H9 (cell line): ENCODE measurements at regions not wholly inside any gene's neighbourhood (a gene's known extent, or its start where the extent isn't known, plus 50 kb on each side); places are given as distances from the start of the nearest gene placed in this dataset.

ENCODE experiments used
- DNase-seq: peaks from one replicate; pipeline ENCODE4 v3.0.0-alpha.2; 2017
- H2AFZ ChIP-seq: one replicate; pipeline ENCODE4 v1.6.1; 2013; ENCODE audit warnings: mild to moderate bottlenecking, low read length, control low read depth, moderate library complexity
- H2AK5ac ChIP-seq: 2 replicates; pipeline ENCODE4 v1.6.1; 2013; ENCODE audit warnings: low read length, control low read depth, mixed read lengths; ENCODE audit not compliant: insufficient read length
- H2BK120ac ChIP-seq: one replicate; pipeline ENCODE4 v1.6.1; 2013; ENCODE audit warnings: low read depth, mild to moderate bottlenecking, low read length, control low read depth, inconsistent platforms; ENCODE audit not compliant: poor library complexity, severe bottlenecking
- H2BK12ac ChIP-seq: 2 replicates; pipeline ENCODE4 v1.6.1; 2013; ENCODE audit warnings: low read length, control low read depth, mixed read lengths, low read depth; ENCODE audit not compliant: insufficient read length
- H2BK15ac ChIP-seq: 2 replicates; pipeline ENCODE4 v1.6.1; 2013; ENCODE audit warnings: low read depth, low read length, control low read depth
- H2BK20ac ChIP-seq: one replicate; pipeline ENCODE4 v1.6.1; 2013; ENCODE audit warnings: low read depth, mild to moderate bottlenecking, low read length, control low read depth, inconsistent platforms; ENCODE audit not compliant: poor library complexity, severe bottlenecking
- H2BK5ac ChIP-seq: 2 replicates; pipeline ENCODE4 v1.6.1; 2013; ENCODE audit warnings: low read length, control low read depth, mixed read lengths; ENCODE audit not compliant: insufficient read length
- H3K14ac ChIP-seq: 2 replicates; pipeline ENCODE4 v1.6.1; 2013; ENCODE audit warnings: low read length, control low read depth; ENCODE audit not compliant: insufficient read depth
- H3K18ac ChIP-seq: 2 replicates; pipeline ENCODE4 v1.6.1; 2013; ENCODE audit warnings: low read depth, mild to moderate bottlenecking, mixed read lengths, low read length, control low read depth; ENCODE audit not compliant: insufficient read length
- H3K23ac ChIP-seq: 2 replicates; pipeline ENCODE4 v1.6.1; 2013; ENCODE audit warnings: low read length, control low read depth, mixed read lengths, low read depth; ENCODE audit not compliant: insufficient read length
- H3K23me2 ChIP-seq: 2 replicates; pipeline ENCODE4 v1.6.1; 2013; ENCODE audit warnings: low read depth, mild to moderate bottlenecking, mixed read lengths, low read length, control low read depth; ENCODE audit not compliant: insufficient read length, poor library complexity, severe bottlenecking
- H3K27ac ChIP-seq: 2 replicates; pipeline ENCODE4 v1.5.1; 2013; ENCODE audit warnings: low read length, control low read depth, mixed read lengths, low read depth; ENCODE audit not compliant: insufficient read length
- H3K27me3 ChIP-seq: 2 replicates; pipeline ENCODE4 v1.6.1; 2013; ENCODE audit warnings: low read length, control low read depth, inconsistent platforms; ENCODE audit not compliant: insufficient read depth
- H3K4ac ChIP-seq: 2 replicates; pipeline ENCODE4 v1.6.1; 2013; ENCODE audit warnings: low read depth, mild to moderate bottlenecking, control low read depth, inconsistent platforms, low read length, moderate library complexity
- H3K4me1 ChIP-seq: 2 replicates; pipeline ENCODE4 v1.6.1; 2013; ENCODE audit warnings: low read length, control low read depth, inconsistent platforms; ENCODE audit not compliant: insufficient read depth
- H3K4me2 ChIP-seq: 2 replicates; pipeline ENCODE4 v1.6.1; 2013; ENCODE audit warnings: low read length, control low read depth, mixed read lengths; ENCODE audit not compliant: insufficient read length, insufficient read depth
- H3K56ac ChIP-seq: 2 replicates; pipeline ENCODE4 v1.6.1; 2013; ENCODE audit warnings: low read depth, mild to moderate bottlenecking, mixed read lengths, low read length, control low read depth; ENCODE audit not compliant: insufficient read length
- H3K79me1 ChIP-seq: 2 replicates; pipeline ENCODE4 v1.6.1; 2013; ENCODE audit warnings: low read depth, mild to moderate bottlenecking, moderate library complexity, low read length, control low read depth, inconsistent platforms; ENCODE audit not compliant: insufficient read depth, poor library complexity, severe bottlenecking
- H3K79me2 ChIP-seq: 2 replicates; pipeline ENCODE4 v1.6.1; 2013; ENCODE audit warnings: low read length, control low read depth, inconsistent platforms; ENCODE audit not compliant: insufficient read depth
- H3K9ac ChIP-seq: 2 replicates; pipeline ENCODE4 v1.6.1; 2013; ENCODE audit warnings: low read length, control low read depth, mixed read lengths; ENCODE audit not compliant: insufficient read length; ENCODE audit errors: extremely low read depth
- H3K9me3 ChIP-seq: one replicate; pipeline ENCODE4 v1.6.1; 2013; ENCODE audit warnings: low read depth, low read length, inconsistent platforms; ENCODE audit not compliant: control insufficient read depth
- H3T11ph ChIP-seq: one replicate; pipeline ENCODE4 v1.6.1; 2013; ENCODE audit warnings: mild to moderate bottlenecking, low read length, control low read depth, inconsistent platforms
- H4K20me1 ChIP-seq: one replicate; pipeline ENCODE4 v1.6.1; 2013; ENCODE audit not compliant: control insufficient read depth, insufficient read length, insufficient read depth
- H4K5ac ChIP-seq: 2 replicates; pipeline ENCODE4 v1.6.1; 2013; ENCODE audit warnings: low read depth, mild to moderate bottlenecking, mixed read lengths, low read length, control low read depth; ENCODE audit not compliant: insufficient read length
- H4K8ac ChIP-seq: replicated peaks from 2 replicates; pipeline ENCODE4 v1.6.1; 2013; ENCODE audit warnings: low read length, control low read depth, mixed read lengths, low read depth; ENCODE audit not compliant: insufficient read length
- H4K91ac ChIP-seq: 2 replicates; pipeline ENCODE4 v1.6.1; 2013; ENCODE audit warnings: low read depth, mild to moderate bottlenecking, moderate library complexity, mixed read lengths, low read length, control low read depth; ENCODE audit not compliant: insufficient read length
- H3K27ac Mint-ChIP-seq, 3 experiments: 2 replicates in 2 of 3; 3 replicates in 1 of 3; pipeline ENCODE4 v1.8.0; 2020 to 2021; ENCODE audit warnings: mixed read lengths in 3 of 3, mild to moderate bottlenecking in 1 of 3, moderate library complexity in 1 of 3
- H3K27me3 Mint-ChIP-seq: 2 replicates; pipeline ENCODE4 v1.8.0; 2021; ENCODE audit warnings: low read depth, mild to moderate bottlenecking, moderate library complexity, mixed read lengths
- H3K36me3 Mint-ChIP-seq, 3 experiments: 2 replicates in 2 of 3; 3 replicates in 1 of 3; pipeline ENCODE4 v1.8.0; 2020 to 2021; ENCODE audit warnings: low read depth in 3 of 3, mixed read lengths in 3 of 3; ENCODE audit not compliant: insufficient read depth in 1 of 3
- H3K4me1 Mint-ChIP-seq, 2 experiments: 2 replicates each; pipeline ENCODE4 v1.8.0; 2020; ENCODE audit warnings: mixed read lengths in 2 of 2
- H3K4me3 Mint-ChIP-seq, 2 experiments: 2 replicates in 1 of 2; 3 replicates in 1 of 2; pipeline ENCODE4 v1.8.0; 2020 to 2021; ENCODE audit warnings: mild to moderate bottlenecking in 2 of 2, mixed read lengths in 2 of 2, moderate library complexity in 1 of 2
- H3K9me3 Mint-ChIP-seq, 2 experiments: 2 replicates in 1 of 2; 3 replicates in 1 of 2; pipeline ENCODE4 v1.8.0; 2020; ENCODE audit warnings: mild to moderate bottlenecking in 2 of 2, mixed read lengths in 2 of 2, moderate library complexity in 1 of 2
- WGBS: extraction: QIAGEN DNeasy Blood & Tissue Kit; methylation state at CpG from one replicate; pipeline ENCODE4 v1.1.7; 2013; ENCODE audit warnings: missing lambda C conversion rate, low lambda C conversion rate, mixed read lengths; ENCODE audit not compliant: insufficient read length; ENCODE audit errors: extremely low coverage; 5-methylcytosine and 5-hydroxymethylcytosine counted together
- TF ChIP-seq, protein P1 (sequence below): fragments of 200-600 bp; sonication (generic); conservative IDR thresholded peaks from 3 replicates; pipeline ENCODE4 v1.8.0; 2021; ENCODE audit warnings: antibody characterized with exemption, mild to moderate bottlenecking

GRCh38 chr1:187680823-187681222, 852.1 kb downstream of the PLA2G4A start:
- DNase-seq = no peak
- Histone ChIP-seq H3T11ph (no peak overlapping the region), H3K9ac (no peak overlapping the region), H3K4me1 (no peaks in the 10 kb centered on the region), H3K23ac (no peak overlapping the region), H3K4ac (no peak overlapping the region), H2BK20ac (no peak overlapping the region), H2AFZ (no peak overlapping the region), H3K23me2 (no peaks in the 10 kb centered on the region), H2AK5ac (no peak overlapping the region), H3K27me3 (no peaks in the 10 kb centered on the region), H2BK12ac (no peak overlapping the region), H2BK5ac (no peak overlapping the region), H3K79me1 (no peaks in the 10 kb centered on the region), H3K9me3 (no peaks in the 10 kb centered on the region), H3K27ac (no peak overlapping the region), H4K91ac (no peak overlapping the region), H4K8ac (no peak overlapping the region), H3K18ac (no peak overlapping the region), H2BK15ac (no peak overlapping the region), H4K20me1 (no peaks in the 10 kb centered on the region), H3K79me2 (no peaks in the 10 kb centered on the region), H4K5ac (no peak overlapping the region), H2BK120ac (no peak overlapping the region), H3K4me2 (no peak overlapping the region), H3K14ac (no peak overlapping the region), H3K56ac (no peak overlapping the region)
- Mint-ChIP-seq H3K36me3 (no peaks in the 10 kb centered on the region; a peak in 1 of 7 replicates), H3K4me3 (no peak overlapping the region), H3K9me3 (no peaks in the 10 kb centered on the region), H3K27me3 (no peaks in the 10 kb centered on the region), H3K27ac (no peak overlapping the region), H3K4me1 (no peaks in the 10 kb centered on the region)
- WGBS = 100% methylated on average over 1 of the region's 1 CpG
- TF ChIP-seq, protein P1, sequence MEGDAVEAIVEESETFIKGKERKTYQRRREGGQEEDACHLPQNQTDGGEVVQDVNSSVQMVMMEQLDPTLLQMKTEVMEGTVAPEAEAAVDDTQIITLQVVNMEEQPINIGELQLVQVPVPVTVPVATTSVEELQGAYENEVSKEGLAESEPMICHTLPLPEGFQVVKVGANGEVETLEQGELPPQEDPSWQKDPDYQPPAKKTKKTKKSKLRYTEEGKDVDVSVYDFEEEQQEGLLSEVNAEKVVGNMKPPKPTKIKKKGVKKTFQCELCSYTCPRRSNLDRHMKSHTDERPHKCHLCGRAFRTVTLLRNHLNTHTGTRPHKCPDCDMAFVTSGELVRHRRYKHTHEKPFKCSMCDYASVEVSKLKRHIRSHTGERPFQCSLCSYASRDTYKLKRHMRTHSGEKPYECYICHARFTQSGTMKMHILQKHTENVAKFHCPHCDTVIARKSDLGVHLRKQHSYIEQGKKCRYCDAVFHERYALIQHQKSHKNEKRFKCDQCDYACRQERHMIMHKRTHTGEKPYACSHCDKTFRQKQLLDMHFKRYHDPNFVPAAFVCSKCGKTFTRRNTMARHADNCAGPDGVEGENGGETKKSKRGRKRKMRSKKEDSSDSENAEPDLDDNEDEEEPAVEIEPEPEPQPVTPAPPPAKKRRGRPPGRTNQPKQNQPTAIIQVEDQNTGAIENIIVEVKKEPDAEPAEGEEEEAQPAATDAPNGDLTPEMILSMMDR = no peak
